ENCODE measurements at regions not wholly inside any gene's neighbourhood (a gene's known extent, or its start where the extent isn't known, plus 50 kb on each side); places are given as distances from the start of the nearest gene placed in this dataset.
"Not testable (repeated sequence)": the region's sequence is repeated elsewhere in the genome, so short reads cannot be mapped to it uniquely, and the experiment has no call there.

- in situ Hi-C loops (cut with MboI; ENCODE audit: low sequenced_read_pairs), result no loop called here
Observed at GRCh38 chr5:51156222-51156621, 227.0 kb upstream of the ISL1 start.

- in situ Hi-C loops (cut with MboI; ENCODE audit: low sequenced_read_pairs), result no loop called here
Observed at GRCh38 chr5:51156838-51157237, 226.4 kb upstream of the ISL1 start.

GRCh38 chr5:51159164-51159563 lies 224.1 kb upstream of the ISL1 start:
- in situ Hi-C loops (cut with MboI; ENCODE audit: low sequenced_read_pairs), result no loop called here

- in situ Hi-C loops (cut with MboI; ENCODE audit: low sequenced_read_pairs), result no loop called here
Observed at GRCh38 chr5:51159606-51160005, 223.6 kb upstream of the ISL1 start.

- in situ Hi-C loops (cut with MboI; ENCODE audit: low sequenced_read_pairs), result no loop called here
Observed at GRCh38 chr5:51162245-51162644, 221.0 kb upstream of the ISL1 start.

- in situ Hi-C loops (cut with MboI; ENCODE audit: low sequenced_read_pairs), result not testable (repeated sequence)
Observed at GRCh38 chr5:51165621-51166020, 217.6 kb upstream of the ISL1 start.

GRCh38 chr5:51172903-51173626 lies 210.2 kb upstream of the ISL1 start:
- in situ Hi-C loops (cut with MboI; ENCODE audit: low sequenced_read_pairs), result no loop called here

DNA sequence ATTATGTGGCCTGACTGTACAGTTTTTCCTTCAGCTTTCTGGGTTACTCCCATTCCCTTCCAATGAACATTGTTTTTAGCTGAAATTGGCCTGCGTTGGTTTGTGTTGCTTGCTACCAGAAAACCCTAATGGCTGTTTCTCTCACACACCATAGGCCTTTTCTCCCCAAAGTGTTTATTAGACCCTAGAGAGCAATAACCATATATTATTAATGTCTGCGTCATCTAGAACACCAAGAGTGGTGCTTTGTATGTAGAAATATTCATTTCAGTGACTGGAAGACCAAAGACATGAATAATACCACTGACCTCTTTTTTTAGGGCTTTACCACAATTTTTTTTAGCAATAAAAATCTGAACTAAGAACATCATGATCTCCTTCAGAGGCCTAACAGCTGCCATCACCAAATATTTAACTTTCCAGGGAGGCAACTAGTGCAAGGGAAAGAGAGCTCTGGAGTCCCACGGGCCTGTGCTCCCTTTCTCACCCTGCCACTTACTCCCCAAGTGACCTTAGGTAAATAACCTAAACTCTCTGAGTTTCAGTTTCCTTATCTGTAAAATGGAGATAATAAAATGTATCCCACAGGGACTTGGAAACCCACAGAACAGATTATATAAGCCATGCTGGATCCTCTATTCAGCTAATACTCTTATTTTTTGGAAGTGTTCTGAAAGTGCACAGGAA lies 201.9 kb upstream of the ISL1 start:
- in situ Hi-C loops (cut with MboI; ENCODE audit: low sequenced_read_pairs), result no loop called here

GRCh38 chr5:51185850-51186329 lies 197.4 kb upstream of the ISL1 start:
- in situ Hi-C loops (cut with MboI; ENCODE audit: low sequenced_read_pairs), result no loop called here

GRCh38 chr5:51188001-51188591 lies 195.2 kb upstream of the ISL1 start:
- in situ Hi-C loops (cut with MboI; ENCODE audit: low sequenced_read_pairs), result no loop called here

DNA sequence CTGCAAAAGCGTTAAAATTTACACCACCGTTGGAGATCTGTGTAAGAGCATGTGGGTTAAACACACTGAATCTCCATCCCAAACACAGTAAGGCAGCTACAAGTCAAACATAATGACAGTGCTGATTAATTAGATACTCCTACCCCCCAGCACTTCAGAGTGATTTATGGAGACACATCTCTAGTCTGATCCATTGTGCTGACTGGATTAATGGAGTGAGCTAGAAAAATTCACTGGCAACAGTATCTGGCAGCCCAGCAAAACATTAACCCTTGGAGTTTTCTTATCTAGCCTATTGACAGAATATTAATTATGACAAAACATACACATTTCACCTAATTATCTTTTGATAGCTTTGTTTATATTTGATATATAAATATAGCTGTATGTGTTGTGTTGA lies 188.6 kb upstream of the ISL1 start:
- in situ Hi-C loops (cut with MboI; ENCODE audit: low sequenced_read_pairs), result no loop called here

GRCh38 chr5:51201024-51201423 lies 182.2 kb upstream of the ISL1 start:
- in situ Hi-C loops (cut with MboI; ENCODE audit: low sequenced_read_pairs), result no loop called here

DNA sequence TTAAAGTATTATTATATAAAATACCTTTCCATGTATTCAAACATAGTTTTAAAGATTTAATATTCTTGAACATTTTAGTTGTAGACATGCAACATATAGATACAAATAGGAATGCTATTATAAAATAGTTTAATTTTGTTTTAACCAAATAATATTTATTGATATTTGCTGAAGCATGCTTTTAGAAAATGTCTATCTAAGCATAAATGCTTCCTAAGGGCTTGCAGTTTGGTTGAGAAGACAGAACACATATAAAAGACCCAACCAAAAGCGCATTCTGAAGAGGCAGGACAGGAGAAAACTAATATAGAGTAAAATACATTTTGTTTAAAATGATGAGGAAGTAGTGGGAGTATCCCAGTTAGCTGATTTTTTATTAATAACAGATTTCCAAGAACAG lies 181.5 kb upstream of the ISL1 start:
- in situ Hi-C loops (cut with MboI; ENCODE audit: low sequenced_read_pairs), result no loop called here

GRCh38 chr5:51202161-51202560 lies 181.1 kb upstream of the ISL1 start:
- in situ Hi-C loops (cut with MboI; ENCODE audit: low sequenced_read_pairs), result no loop called here

DNA sequence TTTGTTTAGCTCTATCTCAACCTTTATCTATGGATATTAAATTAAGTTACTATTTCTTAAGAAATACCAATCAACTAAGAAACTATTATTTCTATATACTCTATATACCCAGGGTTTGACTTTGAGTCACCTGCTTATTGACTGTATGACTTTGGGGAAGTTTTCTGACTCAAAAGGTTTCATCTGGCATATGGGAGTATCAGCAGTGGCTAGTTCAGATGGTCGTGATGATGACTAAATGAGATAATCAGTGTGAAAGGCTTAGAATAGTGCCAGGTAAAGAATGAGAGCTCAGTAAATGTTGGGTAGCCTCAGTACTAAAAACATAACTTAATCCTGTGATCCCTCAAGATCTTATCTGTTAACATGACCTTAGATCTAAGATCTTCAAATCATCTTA lies 179.7 kb upstream of the ISL1 start:
- in situ Hi-C loops (cut with MboI; ENCODE audit: low sequenced_read_pairs), result no loop called here

- in situ Hi-C loops (cut with MboI; ENCODE audit: low sequenced_read_pairs), result no loop called here
Observed at GRCh38 chr5:51208296-51208695, 175.0 kb upstream of the ISL1 start.

DNA sequence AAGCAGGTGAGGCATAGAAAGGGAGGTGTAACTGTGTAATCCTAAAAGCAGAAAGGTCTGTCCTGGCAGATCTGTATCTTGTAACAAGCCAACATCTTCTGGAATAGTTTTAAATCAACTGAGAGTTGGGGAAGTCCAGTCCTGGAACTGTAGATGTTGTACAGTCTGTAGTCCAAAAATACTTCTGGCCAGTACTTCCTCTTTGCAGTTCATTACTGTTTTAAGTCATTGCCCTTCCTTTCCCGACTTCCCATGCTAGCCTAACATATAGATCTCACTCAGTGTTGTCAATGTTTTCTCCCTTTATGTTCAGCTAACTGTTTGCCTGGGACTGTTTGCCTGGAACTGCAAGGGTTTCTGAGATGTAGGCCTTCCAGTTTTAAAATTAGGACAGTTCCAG lies 168.5 kb upstream of the ISL1 start:
- in situ Hi-C loops (cut with MboI; ENCODE audit: low sequenced_read_pairs), result no loop called here

GRCh38 chr5:51225789-51226742 lies 157.2 kb upstream of the ISL1 start:
- in situ Hi-C loops (cut with MboI; ENCODE audit: low sequenced_read_pairs), result no loop called here

- in situ Hi-C loops (cut with MboI; ENCODE audit: low sequenced_read_pairs), result no loop called here
Observed at GRCh38 chr5:51227963-51228470, 155.2 kb upstream of the ISL1 start.

- in situ Hi-C loops (cut with MboI; ENCODE audit: low sequenced_read_pairs), result no loop called here
Observed at GRCh38 chr5:51230336-51230735, 152.9 kb upstream of the ISL1 start.

- in situ Hi-C loops (cut with MboI; ENCODE audit: low sequenced_read_pairs), result no loop called here
Observed at GRCh38 chr5:51242456-51242855, 140.8 kb upstream of the ISL1 start.
